Testis (tissue), 2 donors: ENCODE measurements at regions not wholly inside any gene's neighbourhood (a gene's known extent, or its start where the extent isn't known, plus 50 kb on each side); places are given as distances from the start of the nearest gene placed in this dataset.

ENCODE experiments used
- DNase-seq: peaks from one replicate; pipeline ENCODE4 v3.0.0-alpha.2; 2019
- H3K27ac ChIP-seq, 2 donors: fragments of 200-600 bp; sonication (generic); one replicate each; pipeline ENCODE4 v1.5.1; 2019
- H3K27me3 ChIP-seq: fragments of 200-600 bp; sonication (generic); one replicate; pipeline ENCODE4 v1.5.1; 2019
- H3K36me3 ChIP-seq: fragments of 200-600 bp; sonication (generic); one replicate; pipeline ENCODE4 v1.5.1; 2017; ENCODE audit warnings: low read depth; ENCODE audit errors: missing control alignments
- H3K4me1 ChIP-seq: fragments of 200-600 bp; sonication (generic); one replicate; pipeline ENCODE4 v1.5.1; 2019
- H3K4me3 ChIP-seq, 2 donors: fragments of 200-600 bp; sonication (generic); one replicate each; pipeline ENCODE4 v1.5.1; 2017 to 2019
- H3K9me3 ChIP-seq: fragments of 200-600 bp; sonication (generic); one replicate; pipeline ENCODE4 v1.5.1; 2017
- CTCF ChIP-seq, 3 experiments: fragments of 450-650 bp in 2 of 3; fragments of 200-600 bp in 1 of 3; sonication (generic) in 1 of 3; IDR thresholded peaks; one replicate each; pipeline ENCODE4 v1.5.1; 2016 to 2019; ENCODE audit warnings: antibody characterized with exemption in 3 of 3, mild to moderate bottlenecking in 2 of 3, moderate library complexity in 1 of 3
- POLR2A ChIP-seq: fragments of 450-650 bp; IDR thresholded peaks from one replicate; pipeline ENCODE4 v1.6.1; 2017; ENCODE audit warnings: antibody characterized with exemption, mild to moderate bottlenecking, moderate library complexity
- WGBS, 2 donors: methylation state at CpG; one replicate each; pipeline ENCODE4 v1.1.5; 2018; 5-methylcytosine and 5-hydroxymethylcytosine counted together
- intact Hi-C: fragments of 100-400 bp; cut with DNase I; formaldehyde crosslinking; loops from one replicate; pipeline ENCODE4 v1.15.1; 2023; ENCODE audit warnings: low total_unique reads

DNA sequence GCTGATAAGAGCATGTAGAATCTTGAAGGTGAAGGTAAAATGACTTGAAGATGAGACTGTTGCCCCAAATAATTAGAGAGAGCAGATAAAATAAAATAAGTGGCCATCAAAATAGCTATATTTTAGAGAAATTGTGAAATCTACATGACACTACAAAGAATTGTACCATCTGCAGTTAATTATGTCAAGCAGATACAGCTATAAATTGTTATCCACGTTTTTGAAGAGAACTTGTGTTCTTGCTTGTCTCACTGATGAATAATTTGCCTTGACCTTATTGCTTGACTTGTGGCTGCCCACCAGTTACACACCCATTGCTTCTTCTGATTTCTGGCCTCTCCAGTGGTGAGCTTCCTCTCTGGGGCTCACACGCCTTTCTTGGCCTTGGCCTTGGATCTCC, 75.8 kb upstream of the TNIP3 start:
- Histone ChIP-seq H3K36me3 (no peaks in the 10 kb centered on the region), H3K27me3 (no peaks in the 10 kb centered on the region), H3K9me3 (no peaks in the 10 kb centered on the region), H3K27ac (no peak overlapping the region), H3K4me3 (no peak overlapping the region), H3K4me1 (no peaks in the 10 kb centered on the region)
- no peak for DNase-seq
- TF ChIP-seq CTCF (IDR thresholded peaks at IDR 0.05), result no peak
- no peak for TF ChIP-seq POLR2A
- intact Hi-C loops, result no loop called here
- WGBS, 2 donors, result 44 to 53% methylated on average over 2 of the region's 2 CpGs

GRCh38 chr4:121238461-121238860, 74.3 kb upstream of the TNIP3 start:
- Histone ChIP-seq H3K27ac (no peak overlapping the region), H3K4me1 (no peaks in the 10 kb centered on the region), H3K4me3 (peak overlapping the region in 1 of 2 donors; percentile 17), H3K9me3 (no peaks in the 10 kb centered on the region), H3K36me3 (no peaks in the 10 kb centered on the region), H3K27me3 (no peaks in the 10 kb centered on the region)
- intact Hi-C loops, result no loop called here
- 48 to 88% methylated on average over 12 to 26 of the region's 26 CpGs for WGBS, 2 donors
- TF ChIP-seq POLR2A, result no peak
- DNase-seq, result no peak

DNA sequence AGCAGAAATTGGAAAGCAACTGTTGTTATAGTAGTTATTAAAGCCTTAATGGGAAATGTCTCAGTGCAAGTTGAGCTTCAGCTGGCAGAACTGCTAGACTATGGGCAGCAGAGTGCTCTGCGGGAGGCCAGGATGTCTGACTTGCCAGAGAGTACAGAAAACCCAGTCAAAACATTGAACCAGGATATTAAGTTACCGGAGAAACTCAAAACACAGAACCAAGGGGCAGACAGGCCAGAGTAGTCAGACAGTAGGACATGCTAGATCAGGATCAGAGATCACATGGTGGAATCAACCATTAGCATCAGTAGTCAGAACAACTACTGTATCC, 72.9 kb upstream of the TNIP3 start:
- 63 to 76% methylated on average over 2 of the region's 2 CpGs for whole genome bisulfite sequencing, 2 donors
- Histone ChIP-seq H3K4me1 (no peaks in the 10 kb centered on the region), H3K36me3 (no peaks in the 10 kb centered on the region), H3K4me3 (no peak overlapping the region), H3K27ac (no peak overlapping the region), H3K27me3 (no peaks in the 10 kb centered on the region), H3K9me3 (no peaks in the 10 kb centered on the region)
- intact Hi-C loops, result no loop called here
- DNase-seq, result no peak
- TF ChIP-seq CTCF (IDR thresholded peaks at IDR 0.05) (no peak), POLR2A (no peak)

GRCh38 chr4:121236353-121237068, 72.4 kb upstream of the TNIP3 start:
- H3K27ac ChIP-seq, result no peak overlapping the region
- H3K4me3 ChIP-seq, result no peak overlapping the region
- intact Hi-C loops, result no loop called here
- H3K27me3 ChIP-seq, result no peaks in the 10 kb centered on the region
- H3K9me3 ChIP-seq, result no peaks in the 10 kb centered on the region
- WGBS, 2 donors, result 64 to 67% methylated on average over 6 of the region's 6 CpGs
- H3K4me1 ChIP-seq, result no peaks in the 10 kb centered on the region
- TF ChIP-seq POLR2A, result no peak
- no peak for TF ChIP-seq CTCF (IDR thresholded peaks at IDR 0.05)
- DNase-seq, result no peak
- no peaks in the 10 kb centered on the region for H3K36me3 ChIP-seq

DNA sequence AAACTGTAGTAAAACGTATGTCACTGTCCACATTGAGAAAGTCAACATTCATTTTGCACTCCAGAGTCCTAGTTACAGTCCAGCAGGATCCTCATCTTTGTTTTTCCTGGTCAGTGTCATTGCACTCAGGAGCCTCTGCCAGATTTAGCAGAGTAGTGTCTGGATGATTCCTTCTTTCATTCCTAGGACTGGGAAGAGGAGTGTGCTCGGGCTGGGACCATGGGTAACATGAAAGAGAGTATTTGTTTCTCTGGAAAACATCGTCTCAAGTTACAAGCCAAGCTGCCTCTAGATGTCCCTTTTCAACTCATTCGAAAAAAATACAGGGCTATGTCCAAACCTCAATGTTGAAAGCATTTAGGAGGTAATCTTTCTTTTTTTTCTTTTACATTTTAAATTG, 69.9 kb upstream of the TNIP3 start:
- WGBS, 2 donors, result 70 to 73% methylated on average over 4 of the region's 4 CpGs
- no peak overlapping the region for H3K27ac ChIP-seq
- no peak for DNase-seq
- H3K4me3 ChIP-seq, result no peak overlapping the region
- no peaks in the 10 kb centered on the region for H3K36me3 ChIP-seq
- TF ChIP-seq POLR2A, result no peak
- TF ChIP-seq CTCF (IDR thresholded peaks at IDR 0.05), result no peak
- no peaks in the 10 kb centered on the region for H3K4me1 ChIP-seq
- no peaks in the 10 kb centered on the region for H3K27me3 ChIP-seq
- H3K9me3 ChIP-seq, result no peaks in the 10 kb centered on the region
- intact Hi-C loops, result no loop called here
